MM.1S (cell line): ENCODE measurements at regions not wholly inside any gene's neighbourhood (a gene's known extent, or its start where the extent isn't known, plus 50 kb on each side); places are given as distances from the start of the nearest gene placed in this dataset.

Source experiments
- EZH2 ChIP-seq: fragments of 300-600 bp; sonication (generic); optimal IDR thresholded peaks from 2 replicates; pipeline ENCODE3; 2017; ENCODE audit warnings: low read depth, mild to moderate bottlenecking, antibody characterized with exemption, low read length, mixed read lengths
- EZH2phosphoT487 ChIP-seq: fragments of 300-600 bp; sonication (generic); IDR thresholded peaks from 2 replicates; pipeline ENCODE4 v1.6.1; 2018; ENCODE audit warnings: antibody characterized with exemption, low read length

- no peak for TF ChIP-seq EZH2
- TF ChIP-seq EZH2phosphoT487: no peak
Observed at GRCh38 chr7:37570145-37570544, 113.4 kb upstream of the GPR141 start.
